DND-41 (cell line): ENCODE measurements at regions not wholly inside any gene's neighbourhood (a gene's known extent, or its start where the extent isn't known, plus 50 kb on each side); places are given as distances from the start of the nearest gene placed in this dataset.

Source experiments
- EZH2 ChIP-seq: IDR thresholded peaks from 3 replicates; pipeline ENCODE4 v1.6.1; 2012; ENCODE audit warnings: borderline replicate concordance, low read depth, mild to moderate bottlenecking, moderate library complexity, low read length, inconsistent platforms; ENCODE audit not compliant: severe bottlenecking
- TF ChIP-seq, protein P1 (sequence below): IDR thresholded peaks from 2 replicates; pipeline ENCODE4 v1.5.1; 2012; ENCODE audit warnings: borderline replicate concordance, low read length, moderate library complexity, mild to moderate bottlenecking; ENCODE audit not compliant: poor library complexity, severe bottlenecking; ENCODE audit errors: extremely low read depth

DNA sequence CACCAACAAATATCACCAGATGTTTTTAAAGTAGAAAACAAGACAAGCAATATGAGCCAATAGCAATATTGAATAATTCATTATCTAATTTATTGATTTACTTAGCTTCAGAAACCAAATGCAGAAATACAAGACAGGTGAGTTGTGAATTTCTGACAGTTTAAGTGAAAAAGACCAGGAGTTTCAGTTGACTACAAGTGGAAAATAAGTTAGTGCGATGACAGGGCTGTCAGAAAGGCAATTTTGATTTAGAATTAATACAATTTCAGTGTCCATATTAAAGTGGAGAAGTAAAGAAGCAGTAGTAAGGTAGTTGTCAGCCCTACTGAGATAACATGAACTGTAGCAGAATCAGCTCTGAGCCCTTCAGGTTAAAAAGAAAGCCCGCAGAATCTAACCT is 1066.7 kb upstream of the ATXN8OS start:
- TF ChIP-seq, protein P1, sequence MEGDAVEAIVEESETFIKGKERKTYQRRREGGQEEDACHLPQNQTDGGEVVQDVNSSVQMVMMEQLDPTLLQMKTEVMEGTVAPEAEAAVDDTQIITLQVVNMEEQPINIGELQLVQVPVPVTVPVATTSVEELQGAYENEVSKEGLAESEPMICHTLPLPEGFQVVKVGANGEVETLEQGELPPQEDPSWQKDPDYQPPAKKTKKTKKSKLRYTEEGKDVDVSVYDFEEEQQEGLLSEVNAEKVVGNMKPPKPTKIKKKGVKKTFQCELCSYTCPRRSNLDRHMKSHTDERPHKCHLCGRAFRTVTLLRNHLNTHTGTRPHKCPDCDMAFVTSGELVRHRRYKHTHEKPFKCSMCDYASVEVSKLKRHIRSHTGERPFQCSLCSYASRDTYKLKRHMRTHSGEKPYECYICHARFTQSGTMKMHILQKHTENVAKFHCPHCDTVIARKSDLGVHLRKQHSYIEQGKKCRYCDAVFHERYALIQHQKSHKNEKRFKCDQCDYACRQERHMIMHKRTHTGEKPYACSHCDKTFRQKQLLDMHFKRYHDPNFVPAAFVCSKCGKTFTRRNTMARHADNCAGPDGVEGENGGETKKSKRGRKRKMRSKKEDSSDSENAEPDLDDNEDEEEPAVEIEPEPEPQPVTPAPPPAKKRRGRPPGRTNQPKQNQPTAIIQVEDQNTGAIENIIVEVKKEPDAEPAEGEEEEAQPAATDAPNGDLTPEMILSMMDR = no peak
- no peak for TF ChIP-seq EZH2
